ENCODE measurements at regions not wholly inside any gene's neighbourhood (a gene's known extent, or its start where the extent isn't known, plus 50 kb on each side); places are given as distances from the start of the nearest gene placed in this dataset.

DNA sequence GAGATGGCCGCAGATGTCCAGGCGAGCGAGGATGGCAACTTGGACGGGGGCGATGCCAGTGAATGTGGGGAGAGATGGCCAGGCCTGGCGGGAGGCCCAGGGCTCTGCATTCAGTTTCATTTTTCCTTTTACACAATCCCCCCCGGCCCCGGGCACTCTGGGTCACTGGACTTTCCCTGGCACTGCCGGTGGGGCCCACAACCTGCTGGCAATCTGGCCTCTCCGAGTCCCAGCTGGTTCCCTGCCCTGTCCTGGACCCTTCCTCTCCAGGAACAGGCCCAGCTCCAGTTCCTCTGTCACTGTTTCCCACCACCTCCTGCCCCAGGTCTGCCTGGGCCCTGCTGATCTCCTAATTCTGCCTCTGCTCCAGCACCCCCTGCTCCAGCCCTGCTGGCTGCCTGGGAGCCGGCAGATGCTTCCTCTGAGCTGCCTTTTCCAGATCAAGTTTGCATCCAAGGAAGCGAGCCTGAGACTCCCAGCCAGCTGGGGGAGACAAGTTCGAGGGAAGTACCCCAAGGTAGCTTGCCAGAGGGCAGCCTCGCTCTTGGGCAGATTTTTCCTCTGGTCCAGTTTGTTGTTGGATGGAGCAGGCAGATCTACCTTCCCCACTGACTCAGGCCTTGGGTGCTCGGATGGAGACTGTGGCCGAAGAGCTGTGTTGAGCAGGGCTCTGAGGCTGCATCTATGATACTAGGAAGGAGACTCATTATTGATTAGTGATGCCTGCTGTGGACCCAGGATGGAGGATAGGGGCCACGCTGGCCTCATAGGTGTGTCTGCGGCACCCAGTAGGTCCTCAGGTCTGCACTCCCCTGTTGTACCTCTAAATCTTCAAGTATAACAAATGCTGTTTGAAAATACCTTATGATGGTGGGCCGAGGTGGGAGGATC, 83.2 kb downstream of the CEBPB start:
- no peak for DNase-seq

DNA sequence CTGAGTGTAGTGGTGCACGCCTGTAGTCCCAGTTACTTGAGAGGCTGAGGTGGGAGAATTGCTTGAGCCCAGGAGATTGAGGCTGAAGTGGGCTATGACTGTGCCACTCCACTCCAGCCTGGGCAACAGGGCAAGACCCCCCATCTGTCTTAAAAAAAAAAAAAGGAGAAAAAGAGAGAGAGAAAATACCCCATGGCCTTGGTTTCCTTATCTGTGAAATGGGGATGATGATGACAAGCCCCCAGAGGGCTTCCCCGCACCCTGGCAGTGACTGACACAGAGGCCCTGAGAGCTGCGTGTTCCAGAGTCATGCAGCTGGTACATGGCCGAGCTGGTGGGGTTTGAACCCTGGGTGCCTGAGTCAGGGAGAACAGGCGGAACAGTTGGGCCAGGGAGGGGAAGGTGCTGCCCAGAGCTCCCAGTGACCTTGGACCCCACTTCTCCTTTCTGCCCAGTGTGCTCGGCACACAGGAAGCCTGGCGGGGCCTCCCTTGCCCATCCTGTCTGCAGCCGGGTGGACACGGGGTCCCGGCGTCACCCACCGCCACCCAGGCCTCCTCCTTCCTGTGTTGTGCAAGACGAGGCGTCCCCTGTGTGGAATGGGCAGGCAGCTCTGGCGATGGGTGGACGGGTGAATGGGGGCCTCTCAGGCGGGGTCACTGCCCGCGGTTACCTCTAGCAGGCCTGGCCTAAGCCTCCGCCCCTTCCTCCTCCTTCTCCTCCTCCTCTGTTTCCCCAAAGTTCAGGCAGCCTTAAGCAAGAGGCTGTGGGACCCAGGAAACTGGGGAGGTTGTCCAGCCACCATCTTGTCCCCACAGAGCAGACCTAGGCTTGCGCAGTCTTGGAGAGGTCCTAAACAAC, 84.2 kb downstream of the CEBPB start:
- DNase-seq = no peak

DNA sequence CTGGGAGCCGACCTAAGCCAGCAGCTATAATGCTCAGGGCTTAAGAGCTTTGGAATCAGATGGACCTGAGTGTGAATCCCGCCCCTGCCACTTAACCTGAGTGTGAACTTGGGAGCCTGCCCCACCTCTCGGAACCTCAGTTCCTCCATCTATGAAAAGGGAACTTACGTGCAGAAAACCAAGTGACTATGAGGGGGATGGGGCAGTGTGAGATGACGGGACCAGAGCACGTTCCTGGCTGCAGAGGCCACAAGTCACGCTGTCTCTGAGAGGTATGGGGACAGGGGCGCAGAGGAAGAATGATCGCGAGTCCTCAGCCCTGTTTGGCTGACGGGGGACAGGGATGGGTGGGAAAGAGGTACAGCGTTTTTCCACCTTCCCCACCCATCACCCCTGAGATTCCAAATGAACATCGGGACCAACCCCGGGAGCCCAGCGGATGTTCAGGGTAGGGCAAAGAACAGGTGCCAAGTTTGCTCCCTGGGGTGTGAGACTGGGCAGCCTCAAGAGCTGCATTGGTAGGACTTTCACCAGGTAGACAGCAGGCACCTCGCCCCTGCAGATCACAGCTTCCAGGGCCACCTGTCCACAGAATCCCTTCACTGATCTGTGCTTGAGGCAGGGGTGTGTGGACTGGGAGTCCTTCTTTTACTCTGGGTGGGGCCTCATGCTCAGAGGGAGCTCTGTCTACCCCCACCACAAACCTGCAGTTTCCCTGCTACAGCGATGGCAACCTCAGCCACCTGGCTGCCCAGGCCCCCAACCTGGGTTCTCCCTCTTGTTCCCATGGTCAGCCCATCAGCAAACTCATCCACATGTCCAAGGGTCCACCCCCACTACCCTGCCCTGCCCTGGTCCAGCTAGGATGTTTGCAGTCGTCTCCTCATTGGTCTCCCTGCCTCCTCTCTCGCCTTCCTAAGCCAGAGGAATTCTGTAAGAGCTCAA, 85.8 kb downstream of the CEBPB start:
- no peak for DNase-seq

DNA sequence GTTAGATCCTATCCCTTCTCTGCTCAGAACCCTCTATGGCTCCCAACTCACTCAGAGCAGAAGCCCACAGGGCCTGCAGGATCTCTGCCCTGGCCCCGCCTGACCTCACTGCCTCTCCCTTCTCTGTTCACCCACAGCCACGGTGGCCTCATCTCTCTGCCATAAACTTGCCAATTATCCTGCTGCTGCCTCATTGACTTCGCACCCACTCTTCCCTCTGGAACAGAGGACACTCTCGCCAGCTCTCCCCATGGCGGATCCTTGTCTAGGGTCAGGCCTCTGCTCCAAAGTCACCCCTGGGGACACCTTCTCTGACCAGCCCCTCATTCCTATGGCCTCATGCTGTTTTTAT, 86.4 kb downstream of the CEBPB start:
- DNase-seq = no peak

DNA sequence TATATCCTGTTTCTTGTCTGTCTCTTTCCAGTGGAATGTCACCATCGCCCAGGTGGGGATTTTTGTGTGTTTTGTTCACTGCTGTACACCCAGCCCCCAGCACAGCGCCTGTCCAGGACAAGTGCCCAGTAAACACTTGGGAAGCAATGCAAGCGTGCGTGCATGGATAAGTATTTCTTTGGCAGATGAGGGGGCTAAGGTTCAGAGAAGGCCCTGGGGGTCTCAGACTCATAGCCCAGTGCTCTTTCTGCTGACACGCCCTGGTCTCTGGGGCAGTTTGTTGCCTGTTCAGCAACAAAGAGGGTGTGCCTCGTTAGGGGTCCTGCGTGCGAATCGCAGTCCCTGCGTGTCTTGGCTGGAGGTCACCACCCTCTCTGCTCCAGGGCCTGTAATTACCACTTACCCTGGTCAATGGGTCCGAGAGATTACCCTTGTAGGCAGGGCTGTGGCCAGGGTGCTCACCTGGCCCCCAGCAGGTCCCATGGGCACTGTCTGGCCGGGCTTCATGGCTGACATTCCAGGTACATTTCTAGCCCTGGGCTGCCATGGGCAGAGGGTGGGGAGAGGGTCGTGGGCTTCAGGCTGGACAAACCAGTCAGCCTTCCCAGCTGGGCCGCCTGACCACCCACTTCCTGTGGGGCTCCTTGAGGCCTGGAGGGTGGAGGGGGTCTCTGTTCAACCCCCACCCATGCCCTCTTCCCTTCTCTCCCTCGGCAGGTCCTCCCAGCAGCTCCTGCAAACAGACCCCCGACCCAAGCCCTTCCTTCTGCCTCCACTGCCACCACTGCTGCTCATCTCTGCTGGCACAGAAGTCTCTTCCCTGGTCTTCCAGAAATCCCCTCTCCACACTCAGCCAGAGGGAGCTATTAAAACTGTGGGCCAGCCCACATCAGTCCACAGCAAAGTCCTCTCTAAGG, 87.1 kb downstream of the CEBPB start:
- DNase-seq = no peak

DNA sequence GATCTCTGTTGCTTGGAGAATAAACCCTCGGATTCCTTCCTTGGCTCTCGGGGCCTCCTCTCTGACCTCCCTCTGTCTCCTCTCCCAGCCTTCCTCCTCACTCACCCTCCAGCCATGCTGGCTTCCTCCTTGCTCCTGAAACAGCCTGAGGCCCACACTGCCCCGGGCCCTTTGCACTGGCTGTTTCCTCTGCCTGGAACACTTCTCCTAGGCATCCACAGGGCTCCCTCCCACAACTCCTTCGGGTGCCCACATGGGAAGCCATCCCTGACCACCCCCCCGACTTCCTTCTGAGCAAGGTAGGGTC, 87.7 kb downstream of the CEBPB start:
- DNase-seq = no peak

DNA sequence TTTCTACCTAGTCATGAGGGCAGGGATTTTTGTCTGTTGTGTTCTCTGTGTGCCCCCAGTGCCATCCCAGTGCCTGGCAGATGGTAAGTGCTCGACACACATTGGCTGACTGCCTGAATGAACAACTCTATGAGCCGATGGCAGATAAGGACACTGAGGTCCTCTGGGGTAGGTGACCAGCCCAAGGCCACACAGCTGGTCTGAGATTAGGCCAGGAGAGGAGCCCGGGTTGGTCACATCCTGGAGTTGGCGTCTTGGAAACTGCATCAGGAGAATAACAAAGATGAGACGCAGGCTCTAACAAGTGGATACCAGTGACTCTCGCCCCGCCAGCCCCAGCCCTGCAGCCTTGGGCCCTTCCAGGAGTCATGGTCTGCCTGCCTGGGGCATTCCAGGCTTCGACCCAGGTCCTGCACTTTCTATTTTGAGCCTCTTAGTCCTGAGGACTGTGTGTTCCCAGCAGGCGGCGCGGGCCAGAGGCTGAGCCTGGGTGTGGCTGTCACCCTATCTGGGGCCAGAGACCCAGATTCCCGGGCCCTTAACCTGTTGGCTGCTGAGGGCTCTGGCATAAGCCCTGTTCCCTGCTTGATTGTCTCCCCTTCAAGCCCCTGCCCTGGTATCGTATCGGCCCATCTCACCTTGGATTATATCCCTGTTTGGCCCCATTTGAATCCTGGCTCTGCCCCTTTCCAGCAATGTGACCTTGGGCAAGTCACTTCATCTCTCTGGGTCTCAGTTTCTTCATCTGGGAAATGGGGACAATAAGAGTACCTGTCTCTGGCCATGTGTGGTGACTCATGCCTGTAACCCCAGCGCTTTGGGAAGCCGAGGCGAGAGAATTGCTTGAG, 88.3 kb downstream of the CEBPB start:
- DNase-seq = no peak

DNA sequence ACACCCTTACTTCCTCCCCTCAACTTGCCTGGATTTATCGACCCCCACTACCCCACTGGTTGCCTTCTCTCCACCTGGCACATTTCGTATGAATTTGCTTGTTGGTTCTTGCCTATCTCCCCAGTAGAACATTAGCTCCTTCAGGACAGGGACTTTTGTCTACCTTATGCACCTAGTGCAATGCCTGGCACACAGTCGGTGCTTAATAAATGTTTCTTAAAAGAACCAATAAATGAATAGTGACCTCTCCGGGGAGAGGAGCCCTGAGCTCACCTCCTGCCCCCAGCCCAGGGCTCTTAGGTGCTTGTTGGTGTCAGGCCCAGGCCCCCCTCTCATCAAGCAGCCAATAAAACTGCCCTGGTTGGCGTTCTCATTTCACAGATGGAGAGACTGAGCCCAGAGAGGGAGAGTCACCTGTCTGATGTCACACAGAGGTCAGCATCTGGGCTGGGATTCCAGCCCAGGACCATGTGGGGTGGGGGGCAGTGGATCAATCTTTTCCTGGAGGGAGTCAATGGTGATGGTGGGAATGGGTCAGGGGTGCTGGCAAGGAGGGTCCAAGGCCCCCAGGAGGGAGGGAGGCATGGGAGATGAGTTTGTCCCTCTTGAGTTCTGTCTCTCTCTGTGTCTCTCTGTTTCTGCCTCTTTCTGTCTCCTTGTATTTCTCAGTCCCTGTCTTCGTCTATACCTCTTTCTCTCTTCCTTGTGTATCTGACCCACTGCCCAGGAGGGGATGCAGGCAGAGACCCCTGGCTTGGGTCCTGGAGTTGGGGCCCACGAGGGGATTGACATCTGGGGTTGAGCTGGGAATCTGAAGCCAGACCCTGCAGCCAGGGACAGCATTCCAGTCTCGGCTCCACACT, 89.6 kb downstream of the CEBPB start:
- DNase-seq = no peak

DNA sequence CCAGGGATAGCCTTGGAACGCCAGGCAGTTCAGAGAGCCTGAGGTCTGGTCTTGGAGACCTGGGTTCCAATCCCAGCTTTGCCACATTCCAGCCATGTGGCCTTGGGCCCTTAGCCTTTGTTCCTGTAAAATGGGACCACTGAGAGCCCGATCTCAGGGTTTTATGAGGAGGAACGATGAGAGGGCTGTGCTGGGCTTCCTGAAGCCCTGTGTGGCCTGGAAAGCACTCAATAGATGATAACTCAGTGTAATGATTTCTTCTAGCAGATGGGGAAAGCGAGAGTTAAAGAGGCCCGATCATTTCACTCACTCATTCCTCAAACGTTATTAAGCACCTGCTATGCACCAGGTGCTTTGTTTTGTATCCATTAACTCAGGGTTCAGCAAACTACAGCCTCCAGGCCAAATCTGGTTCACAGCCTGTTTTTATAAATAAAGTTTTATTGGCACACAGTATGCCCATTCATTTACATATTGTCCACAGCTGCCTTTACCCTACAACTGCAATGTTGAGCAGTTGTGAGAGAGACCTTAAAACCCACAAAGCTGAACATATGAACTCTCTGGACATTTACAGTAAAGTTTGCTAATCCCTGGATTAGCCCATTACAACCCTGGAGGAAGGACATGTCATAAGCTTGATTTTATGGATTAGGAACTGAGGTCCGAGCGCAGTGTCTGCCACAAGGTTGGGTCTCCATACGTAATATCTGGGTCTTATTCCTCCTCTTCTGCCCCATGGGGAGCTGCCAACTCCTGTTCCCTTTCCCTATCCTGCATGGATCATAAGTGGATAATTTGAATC, 90.4 kb downstream of the CEBPB start:
- DNase-seq = no peak

DNA sequence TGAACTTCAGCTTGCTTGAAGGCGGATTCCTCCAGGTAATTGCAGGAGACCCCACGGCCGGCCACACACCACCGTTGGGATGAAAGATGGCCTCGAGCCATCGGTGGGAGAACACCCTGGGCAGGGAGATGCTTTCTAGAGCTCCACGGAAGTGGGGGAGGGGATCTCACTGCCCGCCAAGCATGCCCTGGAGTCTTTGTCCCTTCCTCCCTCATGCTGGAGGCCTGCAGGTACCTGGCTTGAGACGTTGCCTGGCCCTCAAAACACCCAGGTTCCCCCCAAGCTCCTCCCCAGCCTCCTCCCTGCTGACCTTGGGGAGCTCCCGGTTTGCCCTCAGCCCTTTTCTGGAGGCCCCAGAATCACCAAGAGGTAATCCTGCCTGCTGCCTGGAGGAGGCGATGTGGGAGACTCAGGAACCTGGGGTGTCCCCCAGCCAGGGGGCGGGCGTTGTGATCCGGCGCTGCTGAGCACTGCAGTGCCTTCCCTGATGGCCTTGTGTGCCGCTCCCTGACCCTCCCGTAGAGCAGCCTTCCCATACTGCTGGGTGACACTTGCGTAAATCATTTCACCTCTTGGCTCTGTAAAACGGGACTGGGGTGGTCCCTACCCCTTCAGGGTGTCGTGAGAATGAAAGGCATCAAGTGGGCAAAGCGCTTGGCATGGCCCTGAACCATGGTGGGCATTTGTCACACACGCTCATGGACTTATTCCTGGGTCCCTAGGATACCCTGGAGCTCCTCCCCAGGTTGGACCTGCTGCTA, 91.4 kb downstream of the CEBPB start:
- DNase-seq = no peak

DNA sequence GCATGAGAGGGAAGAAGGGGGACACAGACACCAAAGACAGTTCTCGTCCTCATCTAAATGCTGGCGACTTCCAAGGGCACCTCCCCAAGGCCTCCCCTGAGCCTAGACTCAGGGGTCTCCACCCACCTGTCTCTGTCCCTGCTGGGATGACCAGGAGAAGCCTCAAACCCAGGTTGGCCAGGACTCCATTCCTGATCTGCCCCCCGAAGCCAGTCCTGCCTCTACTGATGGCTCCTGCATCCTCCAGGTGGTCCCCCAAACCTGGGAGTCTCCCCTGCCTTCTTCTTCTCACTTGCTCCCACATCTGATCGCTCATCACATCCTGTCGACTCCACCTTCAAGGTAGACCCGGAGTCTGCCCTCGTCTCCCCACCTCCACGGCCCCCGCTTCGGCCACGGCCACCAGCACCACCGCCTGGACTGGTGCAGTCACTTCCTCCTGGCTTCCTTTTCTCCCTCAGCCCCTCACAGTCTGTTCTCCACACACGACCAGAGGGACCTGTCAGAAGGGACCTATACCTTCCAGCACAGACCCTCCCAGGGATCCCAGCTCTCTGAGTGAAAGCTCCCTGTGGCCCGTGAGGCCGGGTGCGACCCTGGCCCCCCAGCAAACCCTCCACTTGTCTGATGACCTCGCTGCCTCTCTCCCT, 92.1 kb downstream of the CEBPB start:
- DNase-seq = no peak

DNA sequence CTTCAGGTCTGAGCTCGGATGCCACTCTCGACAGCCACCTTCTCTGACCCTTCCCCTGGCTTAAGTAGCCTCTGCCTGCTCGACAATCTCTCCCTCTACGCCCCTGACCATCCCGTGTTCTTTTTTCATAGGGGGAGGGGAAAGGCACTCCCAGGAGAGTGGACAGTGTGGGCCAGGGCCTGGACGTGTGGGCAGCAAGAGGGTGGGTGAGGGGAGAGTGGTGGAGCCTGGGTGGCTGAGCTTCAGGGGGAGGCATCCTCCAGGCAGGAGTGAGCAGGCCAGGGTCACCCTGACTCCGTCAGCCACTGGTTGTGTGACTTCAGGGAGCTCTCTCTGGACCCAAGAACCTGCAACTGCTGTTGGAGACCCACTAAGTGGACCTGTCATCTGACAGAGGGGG, 92.7 kb downstream of the CEBPB start:
- DNase-seq = no peak

DNA sequence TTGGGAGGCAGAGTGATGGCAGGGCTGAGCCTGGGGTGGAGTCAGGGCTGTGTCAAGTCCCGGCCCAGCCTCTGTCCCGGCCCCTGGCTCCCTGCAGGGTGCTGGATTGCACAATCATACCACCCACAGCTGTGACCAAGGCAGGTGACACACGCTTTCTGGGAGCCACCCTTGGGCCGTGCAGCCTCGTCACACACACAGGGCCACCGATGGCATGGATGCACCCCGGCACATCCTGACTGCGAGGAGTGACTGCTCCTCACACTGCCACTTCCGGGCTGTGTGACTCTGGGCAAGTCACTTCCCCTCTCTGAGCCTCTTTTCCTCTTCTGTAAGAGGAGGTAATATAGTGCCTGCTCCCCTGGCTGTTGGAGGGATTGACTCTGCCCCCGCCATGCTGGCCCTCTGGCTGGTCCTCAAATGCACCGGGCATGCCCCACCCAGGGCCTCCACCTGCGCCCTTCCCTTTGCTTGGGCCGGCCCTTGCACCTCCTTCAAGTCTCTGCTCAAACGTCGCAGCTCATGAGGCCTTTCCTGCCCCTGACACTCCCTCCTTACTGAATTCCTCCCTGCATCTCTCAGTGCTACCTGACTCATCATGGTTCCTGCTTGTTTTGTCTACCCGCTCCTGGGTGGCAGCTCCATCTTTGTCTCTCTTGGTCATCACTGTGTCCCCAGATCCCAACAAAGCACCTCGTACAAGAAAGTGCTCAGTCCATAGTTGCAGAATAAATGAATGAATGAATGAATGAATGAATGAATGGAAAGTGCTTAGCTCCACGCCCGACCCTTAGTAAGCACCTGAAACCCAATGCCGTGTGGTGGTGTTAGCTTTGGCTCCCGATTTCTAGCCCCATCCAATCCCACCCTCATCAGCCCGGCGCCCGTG, 93.5 kb downstream of the CEBPB start:
- DNase-seq = no peak

DNA sequence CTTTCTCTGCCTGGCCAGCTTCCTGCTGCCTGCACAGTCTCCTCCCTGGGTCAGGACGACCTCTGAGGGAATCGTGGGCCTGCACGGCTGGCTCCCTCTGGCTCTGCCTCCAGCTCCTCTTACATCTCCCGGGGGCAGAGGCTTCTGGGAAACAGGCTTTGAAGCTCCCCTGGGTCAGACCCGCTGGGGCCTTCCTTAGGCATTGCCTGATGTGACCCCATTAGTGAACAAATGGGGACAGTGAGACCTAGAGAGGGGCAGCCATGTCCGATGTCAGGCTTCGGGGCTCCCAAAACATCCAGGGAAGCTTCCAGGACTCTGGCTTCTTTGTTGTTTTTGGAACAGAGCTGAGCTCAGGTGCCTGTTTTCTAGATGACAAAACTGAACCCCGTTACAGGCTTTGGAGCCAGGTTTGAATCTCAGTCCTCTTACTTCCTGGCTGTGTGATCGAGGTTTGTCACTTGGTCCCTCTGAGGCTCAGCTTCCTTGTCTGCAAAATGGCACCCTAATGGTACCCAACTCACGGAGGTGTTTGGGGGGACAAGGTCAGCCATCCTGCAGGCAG, 94.3 kb downstream of the CEBPB start:
- DNase-seq = no peak

DNA sequence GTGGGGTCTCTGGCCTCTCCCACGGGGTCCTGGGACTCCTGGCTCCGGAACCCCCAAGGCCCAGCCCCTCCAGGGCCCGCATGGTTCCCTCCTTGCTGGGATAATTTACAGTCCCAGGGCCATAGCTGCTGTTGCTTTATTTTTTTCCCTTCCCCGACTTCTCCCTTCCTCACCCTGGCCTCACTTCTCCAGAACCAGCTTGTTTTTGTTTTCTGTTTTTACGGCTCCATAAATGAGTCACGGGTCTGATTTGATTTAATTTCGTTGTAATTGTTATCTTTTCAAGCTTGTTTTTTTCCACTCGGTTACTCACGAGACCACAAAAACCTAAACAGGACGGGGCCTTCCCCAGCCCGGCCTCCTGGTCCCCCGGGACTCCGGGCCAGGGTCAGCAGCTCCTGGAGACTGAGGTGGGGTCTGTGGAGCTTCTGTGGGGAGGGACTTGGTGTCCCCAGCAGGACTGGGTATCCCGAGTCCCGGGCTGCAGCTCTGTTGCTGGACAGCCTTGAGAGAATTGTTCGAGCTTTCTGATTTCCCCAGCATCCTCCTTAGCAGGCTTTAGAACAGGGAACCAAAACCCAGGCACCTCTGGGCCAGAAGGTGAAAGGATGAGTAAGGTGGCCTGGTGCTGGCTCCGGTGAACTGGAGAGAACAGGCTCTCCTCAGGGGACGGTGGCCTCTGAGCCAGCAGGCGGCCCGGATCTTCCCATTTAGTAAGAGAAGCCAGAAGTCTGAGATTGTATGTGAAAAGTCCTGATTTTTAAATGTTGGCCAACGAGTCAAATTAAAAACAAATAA, 94.9 kb downstream of the CEBPB start:
- no peak for DNase-seq

DNA sequence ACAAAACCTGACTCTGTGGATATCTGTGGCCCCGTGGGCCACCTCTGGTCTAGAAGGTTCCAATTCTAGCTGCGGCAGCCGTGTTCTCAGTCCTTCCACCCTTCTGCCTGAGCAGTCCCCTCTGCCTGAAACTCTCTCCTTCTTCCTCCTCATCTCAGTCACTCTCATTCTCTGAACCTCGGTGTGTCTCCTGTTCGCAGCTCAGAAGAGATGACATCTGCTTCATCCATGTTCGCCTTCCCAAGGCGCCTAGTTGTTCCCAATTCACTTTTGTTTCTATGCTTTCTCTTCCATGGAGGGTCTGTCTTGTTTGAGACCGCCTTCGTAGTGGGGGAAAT, 95.5 kb downstream of the CEBPB start:
- DNase-seq = no peak
